Spleen (tissue), 7 donors: ENCODE measurements at regions not wholly inside any gene's neighbourhood (a gene's known extent, or its start where the extent isn't known, plus 50 kb on each side); places are given as distances from the start of the nearest gene placed in this dataset.

Experiments used
- CTCF ChIP-seq, 11 experiments: fragments of 200-600 bp in 7 of 11; fragments of 450-650 bp in 4 of 11; sonication (generic) in 4 of 11; IDR thresholded peaks in 8 of 11; conservative IDR thresholded peaks in 3 of 11; 1 replicate in 7 of 11; 2 replicates in 4 of 11; pipeline versions ENCODE4 v1.4.0 to v1.8.0; 2016 to 2021; ENCODE audit warnings: antibody characterized with exemption in 11 of 11, inconsistent platforms in 4 of 11, mild to moderate bottlenecking in 1 of 11
- POLR2A ChIP-seq, 3 donors: fragments of 450-650 bp; IDR thresholded peaks; one replicate each; pipeline ENCODE4 v1.5.1; 2017; ENCODE audit warnings: antibody characterized with exemption in 3 of 3, mild to moderate bottlenecking in 1 of 3
- donor health status: DM: no; HTN: no; CAD: no; lungs with moderate emphysema.
- donor health status: DM: no; HTN: no; CAD: no.
- donor health status: DM: no; HTN: no; CAD: no.

GRCh38 chr6:165728216-165728615, 65.2 kb upstream of the PDE10A start:
- no peak for TF ChIP-seq CTCF (IDR thresholded peaks at IDR 0.05 in 8 of 11, conservative IDR thresholded peaks at IDR 0.05 in 3 of 11)
- no peak for TF ChIP-seq POLR2A (IDR thresholded peaks at IDR 0.05)
